BJ (cell line): ENCODE measurements at regions not wholly inside any gene's neighbourhood (a gene's known extent, or its start where the extent isn't known, plus 50 kb on each side); places are given as distances from the start of the nearest gene placed in this dataset.

Source experiments
- CTCF ChIA-PET: fragments of 350-600 bp; formaldehyde crosslinking; extraction: SDS; loops from one replicate; lab custom pipeline; 2021; ENCODE audit warnings: antibody characterized with exemption, inconsistent platforms; lab: Yijun Ruan, JAX
- POLR2A ChIA-PET: fragments of 300-600 bp; sonication (Branson Sonifier 250); formaldehyde crosslinking; extraction: SDS; loops from one replicate; lab custom pipeline; 2021; ENCODE audit warnings: antibody characterized with exemption; lab: Charles Lee
- DNase-seq: peaks from one replicate; pipeline ENCODE4 v3.0.0-alpha.2; 2011; ENCODE audit warnings: low read depth
- H3K27me3 ChIP-seq: 2 replicates; pipeline ENCODE4 v1.6.0; 2011; ENCODE audit warnings: low read length; ENCODE audit not compliant: control insufficient read depth, insufficient read depth
- H3K36me3 ChIP-seq: 2 replicates; pipeline ENCODE4 v1.5.1; 2011; ENCODE audit warnings: low read length; ENCODE audit not compliant: control insufficient read depth, insufficient read depth
- H3K4me3 ChIP-seq: 2 replicates; pipeline ENCODE4 v1.5.1; 2011; ENCODE audit warnings: low read depth, mild to moderate bottlenecking, control low read depth, low read length
- TF ChIP-seq, protein P1 (sequence below): IDR thresholded peaks from 2 replicates; pipeline ENCODE4 v1.5.1; 2011; ENCODE audit warnings: low read depth, mild to moderate bottlenecking, control low read depth, inconsistent platforms, low read length, moderate library complexity; ENCODE audit not compliant: insufficient read depth

DNA sequence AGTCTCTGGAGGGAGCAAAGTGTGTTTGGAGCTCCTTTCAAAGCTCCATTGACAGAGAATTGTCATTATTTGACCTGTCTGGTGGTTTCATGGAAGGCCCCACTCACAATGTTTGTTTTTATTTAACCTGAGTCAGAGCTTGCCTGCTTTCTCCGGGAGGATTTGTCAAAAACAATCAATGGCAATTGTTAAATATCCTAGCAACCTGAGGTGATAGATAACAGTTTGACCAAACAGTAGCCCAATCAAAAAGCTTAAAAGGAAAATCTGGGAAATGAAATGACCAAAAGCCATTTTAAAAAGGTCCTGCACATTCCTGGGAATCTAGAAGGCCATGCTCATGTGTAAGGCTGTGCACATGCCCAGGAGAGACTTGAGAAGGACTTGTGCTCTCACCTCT, 177.2 kb upstream of the POC5 start:
- H3K4me3 ChIP-seq: no peak overlapping the region
- TF ChIP-seq, protein P1, sequence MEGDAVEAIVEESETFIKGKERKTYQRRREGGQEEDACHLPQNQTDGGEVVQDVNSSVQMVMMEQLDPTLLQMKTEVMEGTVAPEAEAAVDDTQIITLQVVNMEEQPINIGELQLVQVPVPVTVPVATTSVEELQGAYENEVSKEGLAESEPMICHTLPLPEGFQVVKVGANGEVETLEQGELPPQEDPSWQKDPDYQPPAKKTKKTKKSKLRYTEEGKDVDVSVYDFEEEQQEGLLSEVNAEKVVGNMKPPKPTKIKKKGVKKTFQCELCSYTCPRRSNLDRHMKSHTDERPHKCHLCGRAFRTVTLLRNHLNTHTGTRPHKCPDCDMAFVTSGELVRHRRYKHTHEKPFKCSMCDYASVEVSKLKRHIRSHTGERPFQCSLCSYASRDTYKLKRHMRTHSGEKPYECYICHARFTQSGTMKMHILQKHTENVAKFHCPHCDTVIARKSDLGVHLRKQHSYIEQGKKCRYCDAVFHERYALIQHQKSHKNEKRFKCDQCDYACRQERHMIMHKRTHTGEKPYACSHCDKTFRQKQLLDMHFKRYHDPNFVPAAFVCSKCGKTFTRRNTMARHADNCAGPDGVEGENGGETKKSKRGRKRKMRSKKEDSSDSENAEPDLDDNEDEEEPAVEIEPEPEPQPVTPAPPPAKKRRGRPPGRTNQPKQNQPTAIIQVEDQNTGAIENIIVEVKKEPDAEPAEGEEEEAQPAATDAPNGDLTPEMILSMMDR: no peak
- CTCF ChIA-PET: no interaction called here
- no peaks in the 10 kb centered on the region for H3K27me3 ChIP-seq
- POLR2A ChIA-PET: no interaction called here
- no peaks in the 10 kb centered on the region for H3K36me3 ChIP-seq
- DNase-seq: no peak

DNA sequence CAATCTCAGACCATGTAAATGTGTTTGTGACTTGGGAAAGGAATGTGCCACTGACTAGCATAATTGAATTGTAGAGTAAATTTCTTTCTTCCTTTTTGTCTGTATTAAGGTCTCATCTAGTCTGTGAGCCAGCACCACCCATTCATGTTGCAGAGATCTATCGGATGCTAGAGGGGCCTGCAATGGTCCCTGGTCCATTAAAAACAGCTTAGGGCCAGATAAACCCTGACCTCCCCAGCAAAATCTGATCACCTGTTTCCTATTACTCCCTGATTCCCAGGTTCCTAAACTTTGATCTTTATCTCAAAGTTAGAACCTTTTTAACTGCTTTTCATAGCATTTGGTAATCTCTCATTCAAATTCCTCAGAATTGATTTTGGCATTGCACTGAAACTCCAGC, 174.5 kb upstream of the POC5 start:
- Histone ChIP-seq H3K4me3 (no peak overlapping the region), H3K36me3 (no peaks in the 10 kb centered on the region), H3K27me3 (no peaks in the 10 kb centered on the region)
- no peak for DNase-seq
- POLR2A ChIA-PET: no interaction called here
- TF ChIP-seq, protein P1: no peak
- CTCF ChIA-PET: no interaction called here

DNA sequence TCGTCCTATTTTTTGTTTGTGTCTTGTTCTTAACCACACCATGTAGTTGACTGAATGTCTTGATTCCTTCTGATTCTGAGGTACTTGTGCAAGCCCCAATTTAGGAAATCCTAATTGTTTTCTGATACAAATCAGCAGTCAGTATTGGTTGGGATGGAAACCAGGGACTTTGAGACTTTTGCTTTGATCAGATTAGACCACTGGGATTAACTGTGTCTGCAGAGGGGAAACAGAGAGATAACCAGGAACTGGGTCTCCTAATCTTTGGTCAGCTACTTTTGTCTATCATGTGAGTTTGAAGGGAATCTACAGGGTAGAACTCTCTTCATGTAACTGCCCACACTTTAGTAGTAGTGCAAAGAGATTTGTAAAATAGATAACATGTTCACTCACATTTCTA, 173.8 kb upstream of the POC5 start:
- POLR2A ChIA-PET: no interaction called here

DNA sequence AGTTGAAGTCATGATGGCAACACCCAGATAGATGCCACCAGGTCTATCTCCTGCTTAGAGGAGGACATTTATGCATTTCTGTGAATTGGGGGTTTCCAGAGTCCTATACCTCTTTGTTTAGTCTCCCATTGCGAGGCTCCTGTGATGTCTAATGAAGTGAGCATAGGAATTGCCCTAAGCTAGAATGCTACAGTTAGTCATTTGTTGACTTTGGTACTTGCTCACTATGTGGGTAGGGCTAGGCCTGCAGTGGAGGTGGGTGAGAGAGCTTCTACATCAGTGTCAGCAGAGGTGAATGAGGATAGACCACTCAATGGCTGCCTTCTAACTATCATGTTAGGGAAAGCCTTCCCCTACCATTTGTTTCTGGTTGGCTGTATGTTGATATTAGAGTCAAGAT, 173.3 kb upstream of the POC5 start:
- ChIA-PET CTCF (no interaction called here), POLR2A (no interaction called here)
- Histone ChIP-seq H3K36me3 (no peaks in the 10 kb centered on the region), H3K4me3 (no peak overlapping the region), H3K27me3 (no peaks in the 10 kb centered on the region)
- TF ChIP-seq, protein P1: no peak
- no peak for DNase-seq

More for the DNA sequence above, 173.8 kb upstream of the POC5 start:
- H3K36me3 ChIP-seq: no peaks in the 10 kb centered on the region
- TF ChIP-seq, protein P1: no peak
- DNase-seq: no peak
- no peak overlapping the region for H3K4me3 ChIP-seq
- H3K27me3 ChIP-seq: no peaks in the 10 kb centered on the region
- CTCF ChIA-PET: no interaction called here

DNA sequence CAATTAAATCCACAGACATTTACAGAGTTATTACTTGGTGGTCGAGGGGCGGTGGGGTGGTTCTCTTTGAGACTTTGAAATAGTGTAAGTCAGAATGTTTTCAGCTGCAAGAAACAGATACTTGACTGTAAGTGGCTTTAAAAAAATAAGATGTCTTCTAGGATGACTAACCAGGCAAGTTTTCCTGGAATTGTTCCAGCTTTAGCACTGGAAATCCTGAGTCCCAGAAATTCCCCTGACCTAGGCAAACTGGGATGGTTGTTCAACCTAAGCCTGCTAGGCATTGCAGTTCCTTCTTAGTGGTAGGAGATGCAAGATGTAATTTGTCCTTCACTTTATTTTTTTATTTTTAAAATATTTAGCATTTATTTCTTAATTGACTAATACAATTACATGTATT, 169.5 kb upstream of the POC5 start:
- Histone ChIP-seq H3K36me3 (no peaks in the 10 kb centered on the region), H3K4me3 (no peak overlapping the region), H3K27me3 (no peaks in the 10 kb centered on the region)
- no peak for DNase-seq
- POLR2A ChIA-PET: no interaction called here
- CTCF ChIA-PET: no interaction called here
- TF ChIP-seq, protein P1: no peak
